GM23338 (cell line): ENCODE measurements at regions not wholly inside any gene's neighbourhood (a gene's known extent, or its start where the extent isn't known, plus 50 kb on each side); places are given as distances from the start of the nearest gene placed in this dataset.
A peak's percentile ranks its signal among the peaks of the same experiment; 100 is the strongest.

ENCODE experiments used
- ATAC-seq: fragments of 200-7000 bp; cut with Tn5 transposase; 3 replicates; pipeline ENCODE4 v1.9.1; 2020
- DNase-seq: peaks from one replicate; pipeline ENCODE4 v3.0.0-alpha.2; 2015; ENCODE audit warnings: low spot score
- H2AFZ ChIP-seq: fragments of 200-600 bp; sonication (generic); 2 replicates; pipeline ENCODE4 v1.8.0; 2016; ENCODE audit warnings: antibody characterized with exemption, mild to moderate bottlenecking, moderate library complexity
- H3F3A ChIP-seq: fragments of 200-600 bp; sonication (generic); replicated peaks from 2 replicates; pipeline ENCODE4 v1.8.0; 2017; ENCODE audit warnings: antibody characterized with exemption, mixed run types, low read depth
- H3K27ac ChIP-seq: fragments of 200-600 bp; sonication (generic); 2 replicates; pipeline ENCODE4 v1.6.1; 2016; ENCODE audit warnings: low read depth
- H3K27me3 ChIP-seq: fragments of 200-600 bp; sonication (generic); 2 replicates; pipeline ENCODE4 v1.8.0; 2016; ENCODE audit warnings: mild to moderate bottlenecking, mixed run types, moderate library complexity; ENCODE audit not compliant: insufficient read depth
- H3K36me3 ChIP-seq: fragments of 200-600 bp; sonication (generic); 2 replicates; pipeline ENCODE4 v1.8.0; 2016; ENCODE audit warnings: mild to moderate bottlenecking; ENCODE audit not compliant: insufficient read depth
- H3K4me1 ChIP-seq: fragments of 200-600 bp; sonication (generic); 2 replicates; pipeline ENCODE4 v1.8.0; 2016; ENCODE audit warnings: mild to moderate bottlenecking, moderate library complexity; ENCODE audit not compliant: insufficient read depth
- H3K4me2 ChIP-seq: fragments of 200-600 bp; sonication (generic); 2 replicates; pipeline ENCODE4 v1.7.1; 2017; ENCODE audit warnings: mixed run types
- H3K4me3 ChIP-seq: fragments of 200-600 bp; sonication (generic); 2 replicates; pipeline ENCODE4 v1.6.1; 2016; ENCODE audit warnings: mixed run types
- H3K79me2 ChIP-seq: fragments of 200-600 bp; sonication (generic); replicated peaks from 2 replicates; pipeline ENCODE4 v1.8.0; 2017; ENCODE audit warnings: mild to moderate bottlenecking; ENCODE audit not compliant: insufficient read depth
- H3K9me2 ChIP-seq: fragments of 200-600 bp; sonication (generic); 2 replicates; pipeline ENCODE4 v1.8.0; 2017; ENCODE audit not compliant: insufficient read depth
- H4K20me1 ChIP-seq: fragments of 200-600 bp; sonication (generic); replicated peaks from 2 replicates; pipeline ENCODE4 v1.8.0; 2017; ENCODE audit warnings: mild to moderate bottlenecking; ENCODE audit not compliant: insufficient read depth
- H3K27ac Mint-ChIP-seq: 2 replicates; pipeline ENCODE4 v1.8.0; 2020; ENCODE audit warnings: inconsistent platforms, mild to moderate bottlenecking, moderate library complexity, mixed read lengths
- H3K27me3 Mint-ChIP-seq: 3 replicates; pipeline ENCODE4 v1.8.0; 2022; ENCODE audit warnings: low read depth, mild to moderate bottlenecking, moderate library complexity, mixed read lengths, inconsistent platforms; ENCODE audit not compliant: insufficient read depth, poor library complexity
- H3K36me3 Mint-ChIP-seq: 3 replicates; pipeline ENCODE4 v1.8.0; 2021; ENCODE audit warnings: low read depth, mild to moderate bottlenecking, inconsistent platforms, moderate library complexity, mixed read lengths
- H3K4me1 Mint-ChIP-seq: 3 replicates; pipeline ENCODE4 v1.8.0; 2020; ENCODE audit warnings: mild to moderate bottlenecking, inconsistent platforms, mixed read lengths
- H3K4me3 Mint-ChIP-seq: 3 replicates; pipeline ENCODE4 v1.8.0; 2021; ENCODE audit warnings: moderate library complexity, mild to moderate bottlenecking, inconsistent platforms, mixed read lengths
- H3K9me3 Mint-ChIP-seq: 3 replicates; pipeline ENCODE4 v1.8.0; 2020; ENCODE audit warnings: moderate library complexity, mild to moderate bottlenecking, inconsistent platforms, mixed read lengths
- CREB1 ChIP-seq: fragments of 250-450 bp; sonication (Bioruptor Pico); IDR thresholded peaks from 2 replicates; pipeline ENCODE4 v1.5.0; 2020; ENCODE audit warnings: low read depth, mild to moderate bottlenecking, moderate library complexity
- CTCF ChIP-seq, 2 experiments: fragments of 200-600 bp in 1 of 2; sonication (generic) in 1 of 2; conservative IDR thresholded peaks; 2 replicates each; pipeline versions ENCODE4 v1.5.1 to v1.6.1; 2016 to 2017; ENCODE audit warnings: antibody characterized with exemption in 2 of 2, low read depth in 2 of 2, mild to moderate bottlenecking in 2 of 2, moderate library complexity in 1 of 2
- ETS1 ChIP-seq: IDR thresholded peaks from 2 replicates; pipeline ENCODE4 v1.6.1; 2016; ENCODE audit warnings: antibody characterized with exemption
- JUNB ChIP-seq: IDR thresholded peaks from one replicate; pipeline ENCODE4 v1.6.1; 2016; ENCODE audit warnings: antibody characterized with exemption; ENCODE audit not compliant: unreplicated experiment
- POLR2AphosphoS5 ChIP-seq: IDR thresholded peaks from 2 replicates; pipeline ENCODE4 v1.6.1; 2016; ENCODE audit warnings: antibody characterized with exemption, low read depth
- REST ChIP-seq: IDR thresholded peaks from one replicate; pipeline ENCODE4 v1.6.1; 2018; ENCODE audit warnings: antibody characterized with exemption; ENCODE audit not compliant: unreplicated experiment
- STAT1 ChIP-seq: IDR thresholded peaks from one replicate; pipeline ENCODE4 v1.6.1; 2016; ENCODE audit warnings: antibody characterized with exemption; ENCODE audit not compliant: unreplicated experiment
- ZNF114 ChIP-seq: fragments of 250-450 bp; sonication (Bioruptor Pico); IDR thresholded peaks from 2 replicates; pipeline ENCODE4 v1.5.0; 2020; ENCODE audit warnings: mild to moderate bottlenecking, moderate library complexity
- ZNF331 ChIP-seq: fragments of 250-450 bp; sonication (Bioruptor Pico); IDR thresholded peaks from 2 replicates; pipeline ENCODE4 v1.5.0; 2020; ENCODE audit warnings: low read depth, mild to moderate bottlenecking, moderate library complexity
- ZNF462 ChIP-seq: fragments of 250-450 bp; sonication (Bioruptor Pico); IDR thresholded peaks from 2 replicates; pipeline ENCODE4 v1.5.0; 2020; ENCODE audit warnings: mild to moderate bottlenecking, moderate library complexity

GRCh38 chr2:12507295-12507694 is 209.4 kb upstream of the TRIB2 start:
- Mint-ChIP-seq H3K4me3 (no peak overlapping the region), H3K27ac (no peak overlapping the region), H3K4me1 (no peaks in the 10 kb centered on the region), H3K27me3 (no peaks in the 10 kb centered on the region), H3K9me3 (no peaks in the 10 kb centered on the region), H3K36me3 (no peaks in the 10 kb centered on the region)
- H3K79me2 ChIP-seq = no peaks in the 10 kb centered on the region
- no peak overlapping the region for H3K4me3 ChIP-seq
- H2AFZ ChIP-seq = peak overlapping the region; percentile 39; the same call in 1 of the 2 replicates
- ATAC-seq = no peak
- no peaks in the 10 kb centered on the region for H3K4me1 ChIP-seq
- no peak for TF ChIP-seq ZNF114
- no peak for TF ChIP-seq CREB1 (CRISPR knock-in tag)
- TF ChIP-seq REST = no peak
- TF ChIP-seq STAT1 = no peak
- no peak for TF ChIP-seq ETS1
- TF ChIP-seq CTCF (conservative IDR thresholded peaks at IDR 0.05; ENCODE audit: low read depth in 2 of 2) = no peak
- TF ChIP-seq POLR2AphosphoS5 = no peak
- no peak for TF ChIP-seq ZNF462
- no peak for TF ChIP-seq JUNB
- TF ChIP-seq ZNF331 = no peak
- peaks cover 8% of the 10 kb centered on the region; the same call in 1 of the 2 replicates for H3K9me2 ChIP-seq
- no peaks in the 10 kb centered on the region for H4K20me1 ChIP-seq
- H3K4me2 ChIP-seq = no peak overlapping the region
- no peak overlapping the region for H3K27ac ChIP-seq
- no peaks in the 10 kb centered on the region for H3F3A ChIP-seq
- H3K27me3 ChIP-seq = no peaks in the 10 kb centered on the region
- H3K36me3 ChIP-seq = no peaks in the 10 kb centered on the region
- DNase-seq = no peak
